ENCODE measurements at regions not wholly inside any gene's neighbourhood (a gene's known extent, or its start where the extent isn't known, plus 50 kb on each side); places are given as distances from the start of the nearest gene placed in this dataset.

GRCh38 chr7:113301983-113302382 lies 183.6 kb upstream of the SMIM30 start:
- TF ChIP-seq CTCF (IDR thresholded peaks at IDR 0.05) (no peak), POLR2A (IDR thresholded peaks at IDR 0.05) (no peak), POLR2AphosphoS5 (IDR thresholded peaks at IDR 0.05) (no peak)
